ENCODE measurements at regions not wholly inside any gene's neighbourhood (a gene's known extent, or its start where the extent isn't known, plus 50 kb on each side); places are given as distances from the start of the nearest gene placed in this dataset.

GRCh38 chr14:97747316-97747715, 950.1 kb downstream of the VRK1 start (continued):
- TF ChIP-seq ELK4 (CRISPR knock-in tag; IDR thresholded peaks at IDR 0.05; ENCODE audit: borderline replicate concordance) (no peak), UBTF (CRISPR knock-in tag; IDR thresholded peaks at IDR 0.05) (no peak), SOX5 (CRISPR knock-in tag; IDR thresholded peaks at IDR 0.05; ENCODE audit: borderline replicate concordance) (no peak), CREB1 (IDR thresholded peaks at IDR 0.05) (no peak), CREB1 (CRISPR knock-in tag; IDR thresholded peaks at IDR 0.05) (no peak)

- Histone ChIP-seq H3K4me3 (replicated peaks in 1 of 3; ENCODE audit: insufficient read depth in 1 of 3, low read depth in 2 of 3, low read length in 3 of 3) (no peak overlapping the region), H3K27ac (ENCODE audit: extremely low read length, insufficient read depth, low read length) (no peak overlapping the region), H3K79me2 (ENCODE audit: insufficient read depth, low read length) (no peaks in the 10 kb centered on the region), H3K36me3 (replicated peaks in 1 of 2; ENCODE audit: control insufficient read depth in 1 of 2, insufficient read depth in 2 of 2, low read length in 2 of 2) (no peaks in the 10 kb centered on the region), H2AFZ (ENCODE audit: low read length) (no peak overlapping the region), H3K9me3 (ENCODE audit: low read length) (peaks cover 84% of the 10 kb centered on the region), H3K9ac (ENCODE audit: insufficient read depth, low read depth, low read length) (no peak overlapping the region), H3K27me3 (ENCODE audit: control insufficient read depth in 1 of 2, insufficient read depth in 2 of 2, low read length in 2 of 2) (no peaks in the 10 kb centered on the region), H3K4me1 (ENCODE audit: insufficient read depth, low read length) (no peaks in the 10 kb centered on the region), H4K20me1 (ENCODE audit: insufficient read depth, low read length) (no peaks in the 10 kb centered on the region), H3K4me2 (ENCODE audit: low read depth, low read length) (no peak overlapping the region)
- BruUV-seq (replicated peaks) = no TSS peak
- POLR2A ChIA-PET = no interaction called here
- 27% methylated on average over 5 of the region's 5 CpGs for WGBS (ENCODE audit: low lambda C conversion rate)
- TF ChIP-seq ZNF558 (CRISPR knock-in tag; IDR thresholded peaks at IDR 0.05; ENCODE audit: borderline replicate concordance) = no peak
- no peak for DNase-seq (ENCODE audit: low spot score)
- FAIRE-seq = no peak
- CTCF ChIA-PET (ENCODE audit: low intra/inter-chr PET ratio, low total read pairs) = no interaction called here
- intact Hi-C loops (cut with micrococcal nuclease; ENCODE audit: unreplicated experiment) = no loop called here
- in situ Hi-C loops (cut with HindIII; ENCODE audit: extremely low pct_ligation_motif_present, low pct_unique_long_range_greater_than_20kb) = no loop called here
- no peak for ATAC-seq
These were observed 951.4 kb downstream of the VRK1 start for GRCh38 chr14:97748616-97749015.

Data from HepG2 (cell line).